ENCODE measurements at regions not wholly inside any gene's neighbourhood (a gene's known extent, or its start where the extent isn't known, plus 50 kb on each side); places are given as distances from the start of the nearest gene placed in this dataset.
"Not testable (repeated sequence)": the region's sequence is repeated elsewhere in the genome, so short reads cannot be mapped to it uniquely, and the experiment has no call there.

DNA sequence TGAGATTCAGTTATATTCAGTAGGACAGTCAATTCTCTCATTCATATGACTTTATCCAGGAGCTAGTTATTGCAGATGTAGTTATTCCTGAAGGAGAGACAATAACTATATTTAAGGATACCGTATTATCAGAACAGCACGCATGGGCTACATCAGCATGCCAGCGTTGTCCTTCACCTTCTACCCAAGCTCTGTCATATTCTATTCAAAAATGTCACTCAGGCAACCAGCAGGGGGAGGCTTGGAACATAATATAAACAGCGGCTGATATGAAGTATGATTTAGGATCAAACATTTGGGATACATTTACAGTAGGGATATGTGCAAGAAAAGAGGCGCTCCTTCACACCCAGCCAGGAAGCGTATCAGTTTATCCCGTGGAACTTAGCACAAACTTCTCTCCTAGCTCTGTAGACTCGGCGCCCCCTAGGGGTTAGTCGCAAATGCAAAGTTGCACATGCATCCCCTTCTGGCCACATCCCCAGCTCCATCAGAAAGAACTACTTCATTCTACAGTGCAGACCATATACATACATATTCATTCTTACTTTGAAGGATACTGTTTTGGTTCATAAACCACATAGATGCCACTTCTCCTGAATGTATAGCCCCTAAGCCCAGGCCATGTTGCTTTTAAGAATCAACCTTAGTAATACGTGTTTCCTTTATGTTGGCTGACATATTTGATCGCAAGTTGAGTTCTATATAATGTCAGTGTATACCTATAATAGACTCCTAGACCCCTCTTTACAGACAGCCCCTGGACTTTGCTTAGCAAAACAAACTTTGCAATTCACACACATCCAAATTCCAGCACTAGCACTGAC lies 759.4 kb downstream of the ADCYAP1 start:
- Mint-ChIP-seq H3K9me3 (no peaks in the 10 kb centered on the region), H3K27ac (no peak overlapping the region), H3K4me3 (no peak overlapping the region), H3K4me1 (peaks cover 5% of the 10 kb centered on the region), H3K27me3 (ENCODE audit: low read depth) (no peaks in the 10 kb centered on the region), H3K36me3 (no peaks in the 10 kb centered on the region)
- peak; percentile 23 to 47 for DNase-seq (ENCODE audit: low spot score in 2 of 2, unreplicated experiment in 2 of 2)
- peak; percentile 71 for TF ChIP-seq CTCF (IDR thresholded peaks at IDR 0.05; ENCODE audit: unreplicated experiment)

DNA sequence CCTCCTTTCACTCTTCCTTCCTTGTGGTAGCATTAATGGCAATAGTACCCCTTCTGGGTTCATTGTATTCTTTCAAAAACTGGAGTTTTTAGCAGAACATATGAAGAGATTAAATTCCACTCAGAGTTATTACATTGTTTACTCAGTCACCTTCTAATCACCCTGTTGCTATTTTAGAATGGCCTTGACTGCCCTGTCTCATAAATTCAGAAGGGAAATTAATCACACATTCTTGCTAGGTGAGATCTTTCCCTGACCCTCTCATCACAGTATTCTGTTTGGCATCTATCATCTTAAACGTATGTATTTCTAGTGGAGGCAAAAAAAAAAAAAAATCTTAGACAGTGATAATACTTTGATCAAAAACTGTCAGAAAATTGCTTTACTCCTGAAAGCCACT lies 760.4 kb downstream of the ADCYAP1 start:
- no peaks in the 10 kb centered on the region for H3K36me3 Mint-ChIP-seq
- no peaks in the 10 kb centered on the region for H3K27me3 Mint-ChIP-seq (ENCODE audit: low read depth)
- DNase-seq (ENCODE audit: low spot score in 2 of 2, unreplicated experiment in 2 of 2), result no peak
- H3K4me1 Mint-ChIP-seq, result peaks cover 3% of the 10 kb centered on the region
- H3K9me3 Mint-ChIP-seq, result no peaks in the 10 kb centered on the region
- H3K4me3 Mint-ChIP-seq, result no peak overlapping the region
- H3K27ac Mint-ChIP-seq, result no peak overlapping the region
- TF ChIP-seq CTCF (IDR thresholded peaks at IDR 0.05; ENCODE audit: unreplicated experiment), result no peak

DNA sequence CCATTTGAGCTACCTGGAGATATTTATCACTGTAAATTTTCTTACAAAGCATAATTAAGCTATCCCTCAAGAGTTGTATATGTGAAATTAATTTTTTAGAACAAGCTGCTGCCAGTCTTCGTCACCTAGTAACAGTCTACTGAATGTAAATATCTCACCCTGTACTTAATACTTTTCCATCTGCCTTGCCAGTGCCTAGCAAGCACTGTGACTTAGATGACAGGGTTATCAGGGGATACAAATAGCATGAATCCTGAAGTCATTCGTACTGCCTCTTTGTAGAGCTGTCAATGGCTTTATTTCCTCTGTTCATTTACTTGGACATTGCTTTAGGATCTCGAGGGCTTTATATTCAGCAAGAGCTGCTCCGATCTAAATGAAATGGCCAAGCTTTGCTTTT lies 763.6 kb downstream of the ADCYAP1 start:
- DNase-seq (ENCODE audit: low spot score in 2 of 2, unreplicated experiment in 2 of 2), result no peak
- Mint-ChIP-seq H3K27me3 (ENCODE audit: low read depth) (no peaks in the 10 kb centered on the region), H3K4me3 (no peak overlapping the region), H3K27ac (no peak overlapping the region), H3K9me3 (peaks cover 11% of the 10 kb centered on the region), H3K36me3 (no peaks in the 10 kb centered on the region), H3K4me1 (peaks cover 3% of the 10 kb centered on the region)
- no peak for TF ChIP-seq CTCF (IDR thresholded peaks at IDR 0.05; ENCODE audit: unreplicated experiment)

- not testable (repeated sequence) for H3K4me3 Mint-ChIP-seq; H3K27ac Mint-ChIP-seq; H3K36me3 Mint-ChIP-seq; DNase-seq (ENCODE audit: low spot score in 2 of 2, unreplicated experiment in 2 of 2); H3K4me1 Mint-ChIP-seq; H3K27me3 Mint-ChIP-seq (ENCODE audit: low read depth)
- peaks cover 11% of the 10 kb centered on the region for H3K9me3 Mint-ChIP-seq
Measured at GRCh38 chr18:1671710-1672109, 767.0 kb downstream of the ADCYAP1 start.

- Mint-ChIP-seq H3K9me3 (peaks cover 6% of the 10 kb centered on the region), H3K36me3 (no peaks in the 10 kb centered on the region), H3K4me3 (no peak overlapping the region), H3K27me3 (ENCODE audit: low read depth) (no peaks in the 10 kb centered on the region), H3K4me1 (no peaks in the 10 kb centered on the region), H3K27ac (no peak overlapping the region)
- TF ChIP-seq CTCF (IDR thresholded peaks at IDR 0.05; ENCODE audit: unreplicated experiment), result no peak
- DNase-seq (ENCODE audit: low spot score in 2 of 2, unreplicated experiment in 2 of 2), result no peak
Measured at GRCh38 chr18:1676387-1676786, 771.7 kb downstream of the ADCYAP1 start.

GRCh38 chr18:1680108-1680507 lies 775.4 kb downstream of the ADCYAP1 start:
- no peaks in the 10 kb centered on the region for H3K36me3 Mint-ChIP-seq
- no peak overlapping the region for H3K4me3 Mint-ChIP-seq

More at GRCh38 chr18:1680108-1680507, 775.4 kb downstream of the ADCYAP1 start:
- no peaks in the 10 kb centered on the region for H3K4me1 Mint-ChIP-seq
- peaks cover 2% of the 10 kb centered on the region for H3K27me3 Mint-ChIP-seq (ENCODE audit: low read depth)
- DNase-seq (ENCODE audit: low spot score in 2 of 2, unreplicated experiment in 2 of 2), result no peak
- no peak overlapping the region for H3K27ac Mint-ChIP-seq
- H3K9me3 Mint-ChIP-seq, result no peaks in the 10 kb centered on the region
- TF ChIP-seq CTCF (IDR thresholded peaks at IDR 0.05; ENCODE audit: unreplicated experiment), result no peak

Measured in mesothelial cell of epicardium (in vitro differentiated cells).